Dendritic cell treated with granulocyte-macrophage colony-stimulating factor and Interleukin-4, amounts not matched to agents 40 ng/mL and 50 ng/mL, for 4 days (primary cell): ENCODE measurements at regions not wholly inside any gene's neighbourhood (a gene's known extent, or its start where the extent isn't known, plus 50 kb on each side); places are given as distances from the start of the nearest gene placed in this dataset.
"Not testable (repeated sequence)": the region's sequence is repeated elsewhere in the genome, so short reads cannot be mapped to it uniquely, and the experiment has no call there.

Experiments used
- H3K27ac Mint-ChIP-seq: one replicate; pipeline ENCODE4 v1.8.0; 2022; ENCODE audit warnings: mild to moderate bottlenecking, mixed read lengths
- H3K27me3 Mint-ChIP-seq: one replicate; pipeline ENCODE4 v1.8.0; 2022; ENCODE audit warnings: mild to moderate bottlenecking, mixed read lengths
- H3K36me3 Mint-ChIP-seq: one replicate; pipeline ENCODE4 v1.8.0; 2022; ENCODE audit warnings: low read depth, mixed read lengths
- H3K4me1 Mint-ChIP-seq: one replicate; pipeline ENCODE4 v1.8.0; 2022; ENCODE audit warnings: low read depth, mixed read lengths
- H3K4me3 Mint-ChIP-seq: one replicate; pipeline ENCODE4 v1.8.0; 2022; ENCODE audit warnings: mild to moderate bottlenecking, moderate library complexity, mixed read lengths
- H3K9me3 Mint-ChIP-seq: one replicate; pipeline ENCODE4 v1.8.0; 2022; ENCODE audit warnings: mixed read lengths
- intact Hi-C: fragments of 100-400 bp; cut with micrococcal nuclease; formaldehyde crosslinking; loops from one replicate; pipeline ENCODE4 v1.15.0; 2022

DNA sequence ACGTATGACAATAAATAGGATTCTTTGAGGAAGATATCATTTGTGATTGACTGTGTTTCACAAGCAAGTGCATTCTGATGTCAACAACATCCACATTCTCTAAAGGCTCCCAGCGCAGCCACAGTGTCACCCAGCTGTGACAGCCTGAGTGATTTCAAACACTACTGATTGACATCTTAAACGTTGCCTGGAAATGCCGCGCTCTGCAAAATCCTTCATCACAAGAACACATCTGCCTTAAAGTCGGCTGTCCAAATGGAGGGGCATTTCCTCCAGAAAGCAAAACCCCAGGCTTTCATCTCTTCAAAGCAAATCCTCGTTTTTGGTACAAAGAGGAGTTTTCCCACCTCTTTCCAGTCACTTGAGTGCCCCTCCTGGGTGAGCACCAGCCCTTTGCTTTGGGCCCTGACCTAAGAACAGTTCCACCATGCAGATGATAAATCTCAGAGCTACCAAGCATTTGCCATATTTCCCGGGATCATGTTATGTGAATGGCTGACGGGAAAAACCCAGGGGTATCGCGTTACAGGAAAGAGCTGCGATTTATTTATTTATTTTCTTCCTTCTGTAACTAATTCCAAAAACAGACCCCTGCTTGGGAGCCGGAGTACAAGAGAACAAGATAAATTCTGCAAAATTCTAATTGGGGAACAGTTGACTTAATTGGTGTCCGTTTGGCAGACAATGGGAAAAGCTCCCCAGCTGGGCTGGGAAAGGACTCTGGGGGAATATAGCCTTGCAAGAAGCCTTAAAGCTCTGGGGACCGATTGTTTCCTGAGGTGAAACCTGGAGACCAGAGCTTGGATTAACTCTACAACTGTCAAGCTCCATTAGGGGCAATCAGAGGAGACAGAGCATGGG, 703.8 kb upstream of the NR2F2 start:
- Mint-ChIP-seq H3K27me3 (peaks cover 6% of the 10 kb centered on the region), H3K9me3 (peaks cover 19% of the 10 kb centered on the region), H3K36me3 (no peaks in the 10 kb centered on the region), H3K4me1 (no peaks in the 10 kb centered on the region), H3K27ac (no peak overlapping the region), H3K4me3 (no peak overlapping the region)
- intact Hi-C loops: no loop called here

DNA sequence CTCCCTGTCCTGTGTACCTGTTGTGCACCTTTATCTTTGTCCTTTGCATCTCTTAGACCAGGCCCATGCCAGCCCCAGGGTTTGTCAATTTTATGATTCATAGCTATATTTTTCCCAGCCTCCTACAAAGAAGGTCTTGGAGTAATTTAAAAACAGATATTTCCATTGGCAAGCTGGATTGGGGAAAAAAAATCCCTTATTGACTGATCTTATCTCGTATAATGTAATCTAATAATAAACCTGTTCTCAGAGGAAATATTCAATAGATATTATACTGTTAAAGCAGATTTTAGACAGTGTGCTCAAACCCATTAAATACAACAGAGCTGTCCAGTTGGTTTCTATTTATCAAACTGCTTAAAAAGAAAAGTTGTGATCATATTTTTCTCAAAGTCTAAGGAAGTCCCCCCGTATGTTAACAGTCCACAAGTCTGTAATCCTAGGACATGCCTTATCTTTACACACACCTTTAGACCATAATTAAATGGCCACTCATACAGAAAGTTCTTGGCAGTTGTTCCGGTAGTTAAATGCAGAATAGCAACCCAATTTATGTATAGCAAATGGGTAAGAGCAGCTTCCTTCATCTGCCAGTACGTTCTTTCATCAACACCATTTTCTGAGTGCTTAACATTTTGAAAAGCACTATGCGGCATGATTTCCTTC, 700.9 kb upstream of the NR2F2 start:
- no peak overlapping the region for H3K27ac Mint-ChIP-seq
- H3K4me3 Mint-ChIP-seq: no peak overlapping the region
- intact Hi-C loops: no loop called here
- no peaks in the 10 kb centered on the region for H3K36me3 Mint-ChIP-seq
- peaks cover 6% of the 10 kb centered on the region for H3K9me3 Mint-ChIP-seq
- H3K27me3 Mint-ChIP-seq: peaks cover 6% of the 10 kb centered on the region
- no peaks in the 10 kb centered on the region for H3K4me1 Mint-ChIP-seq

DNA sequence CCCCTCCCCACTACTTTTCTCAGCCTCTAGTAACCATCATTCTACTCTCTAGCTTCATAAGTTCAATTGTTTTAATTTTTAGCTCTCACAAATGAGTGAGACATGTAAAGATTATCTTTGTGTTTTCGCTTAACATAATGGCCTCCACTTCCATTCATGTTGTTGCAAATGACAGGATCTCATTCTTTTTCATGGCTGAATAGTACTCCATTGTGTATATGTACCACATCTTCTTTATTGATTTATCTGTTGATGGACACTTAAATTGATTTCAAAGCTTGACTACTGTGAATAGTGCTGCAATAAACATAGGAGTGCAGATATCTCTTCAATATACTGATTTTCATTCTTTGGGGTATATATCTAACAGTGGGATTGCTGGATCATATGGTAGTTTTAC, 699.8 kb upstream of the NR2F2 start:
- H3K9me3 Mint-ChIP-seq: peaks cover 9% of the 10 kb centered on the region
- no peaks in the 10 kb centered on the region for H3K4me1 Mint-ChIP-seq
- H3K27me3 Mint-ChIP-seq: peaks cover 6% of the 10 kb centered on the region
- H3K4me3 Mint-ChIP-seq: no peak overlapping the region
- no peaks in the 10 kb centered on the region for H3K36me3 Mint-ChIP-seq
- no peak overlapping the region for H3K27ac Mint-ChIP-seq
- intact Hi-C loops: no loop called here

DNA sequence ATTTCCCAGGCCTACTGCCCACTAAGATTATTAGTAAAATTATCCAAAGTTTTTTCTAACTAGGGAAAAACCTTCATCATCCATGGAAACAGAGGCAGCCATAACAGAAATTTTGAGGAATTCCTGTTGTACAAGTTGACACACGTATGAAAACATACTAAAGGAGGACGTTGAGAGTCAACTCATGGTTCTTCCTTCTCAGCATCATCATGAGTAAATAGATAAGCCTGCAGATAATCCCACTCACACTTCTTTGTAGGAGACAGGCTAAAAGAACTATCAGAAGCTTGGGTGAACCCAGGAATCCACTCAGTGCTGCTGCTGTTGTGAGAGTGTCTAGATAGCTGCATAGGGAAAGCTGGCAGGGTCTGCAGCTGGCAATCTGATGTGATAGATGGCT, 694.8 kb upstream of the NR2F2 start:
- Mint-ChIP-seq H3K4me1 (no peaks in the 10 kb centered on the region), H3K27ac (no peak overlapping the region), H3K27me3 (no peaks in the 10 kb centered on the region), H3K9me3 (peaks cover 9% of the 10 kb centered on the region), H3K36me3 (no peaks in the 10 kb centered on the region), H3K4me3 (no peak overlapping the region)
- intact Hi-C loops: no loop called here

DNA sequence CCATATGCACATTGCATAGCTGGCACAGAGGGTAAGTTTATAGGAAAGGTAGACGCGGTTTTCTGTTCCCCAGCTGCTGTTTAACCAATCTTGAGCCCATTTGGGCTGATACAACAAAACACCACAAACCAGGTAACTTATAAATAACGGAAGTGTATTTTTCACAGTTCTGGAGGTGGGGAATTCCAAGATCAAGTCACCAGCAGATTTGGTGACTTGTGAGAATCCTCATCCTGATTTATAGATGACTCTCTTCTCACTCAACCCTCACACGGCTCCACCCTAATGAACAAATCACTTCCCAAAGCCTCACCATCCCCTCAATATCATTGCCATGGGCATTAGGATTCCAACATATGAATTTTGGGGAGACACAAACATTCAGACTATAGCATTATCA, 694.4 kb upstream of the NR2F2 start:
- H3K27me3 Mint-ChIP-seq: no peaks in the 10 kb centered on the region
- H3K9me3 Mint-ChIP-seq: peaks cover 9% of the 10 kb centered on the region
- H3K36me3 Mint-ChIP-seq: no peaks in the 10 kb centered on the region

DNA sequence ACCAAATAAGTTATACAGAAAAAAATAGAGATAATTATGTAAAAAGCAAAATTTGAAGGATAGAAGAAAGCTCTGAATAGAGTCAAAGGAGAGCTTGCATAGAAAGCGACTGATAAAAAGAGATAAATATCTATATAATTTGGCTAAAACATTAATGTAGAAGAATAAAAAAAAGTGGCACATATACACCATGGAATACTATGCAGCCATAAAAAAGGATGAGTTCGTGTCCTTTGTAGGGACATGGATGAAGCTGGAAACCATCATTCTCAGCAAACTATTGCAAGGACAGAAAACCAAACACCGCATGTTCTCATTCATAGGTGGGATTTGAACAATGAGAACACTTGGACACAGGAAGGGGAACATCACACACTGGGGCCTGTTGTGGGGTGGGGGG, 693.3 kb upstream of the NR2F2 start:
- H3K4me1 Mint-ChIP-seq, H3K4me3 Mint-ChIP-seq, intact Hi-C loops, H3K9me3 Mint-ChIP-seq, H3K27ac Mint-ChIP-seq, H3K36me3 Mint-ChIP-seq, H3K27me3 Mint-ChIP-seq: not testable (repeated sequence)

More for the DNA sequence above, 694.4 kb upstream of the NR2F2 start:
- intact Hi-C loops: no loop called here
- no peak overlapping the region for H3K4me3 Mint-ChIP-seq
- H3K4me1 Mint-ChIP-seq: no peaks in the 10 kb centered on the region
- no peak overlapping the region for H3K27ac Mint-ChIP-seq

DNA sequence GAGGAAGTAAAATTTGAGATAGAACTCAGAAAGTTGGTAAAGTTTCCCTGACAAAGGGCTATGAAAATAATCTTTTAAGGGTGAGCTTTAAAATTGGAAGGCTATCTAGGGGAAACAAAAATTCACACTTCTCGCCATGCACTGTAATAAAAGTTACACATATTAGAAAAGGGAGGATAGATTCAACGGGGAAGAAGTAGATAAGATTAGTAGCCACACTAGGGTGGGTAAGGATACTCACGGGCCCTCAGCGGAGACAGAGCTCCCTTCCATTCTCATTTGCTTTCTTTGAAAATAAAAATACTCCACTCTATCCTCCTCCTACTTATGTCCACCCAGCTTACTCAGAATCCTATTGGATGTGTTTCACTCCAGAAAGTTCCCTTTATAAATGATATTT, 691.3 kb upstream of the NR2F2 start:
- no peak overlapping the region for H3K27ac Mint-ChIP-seq
- no peaks in the 10 kb centered on the region for H3K36me3 Mint-ChIP-seq
- intact Hi-C loops: no loop called here
- H3K9me3 Mint-ChIP-seq: peaks cover 8% of the 10 kb centered on the region
- no peaks in the 10 kb centered on the region for H3K27me3 Mint-ChIP-seq
- no peaks in the 10 kb centered on the region for H3K4me1 Mint-ChIP-seq
- no peak overlapping the region for H3K4me3 Mint-ChIP-seq

DNA sequence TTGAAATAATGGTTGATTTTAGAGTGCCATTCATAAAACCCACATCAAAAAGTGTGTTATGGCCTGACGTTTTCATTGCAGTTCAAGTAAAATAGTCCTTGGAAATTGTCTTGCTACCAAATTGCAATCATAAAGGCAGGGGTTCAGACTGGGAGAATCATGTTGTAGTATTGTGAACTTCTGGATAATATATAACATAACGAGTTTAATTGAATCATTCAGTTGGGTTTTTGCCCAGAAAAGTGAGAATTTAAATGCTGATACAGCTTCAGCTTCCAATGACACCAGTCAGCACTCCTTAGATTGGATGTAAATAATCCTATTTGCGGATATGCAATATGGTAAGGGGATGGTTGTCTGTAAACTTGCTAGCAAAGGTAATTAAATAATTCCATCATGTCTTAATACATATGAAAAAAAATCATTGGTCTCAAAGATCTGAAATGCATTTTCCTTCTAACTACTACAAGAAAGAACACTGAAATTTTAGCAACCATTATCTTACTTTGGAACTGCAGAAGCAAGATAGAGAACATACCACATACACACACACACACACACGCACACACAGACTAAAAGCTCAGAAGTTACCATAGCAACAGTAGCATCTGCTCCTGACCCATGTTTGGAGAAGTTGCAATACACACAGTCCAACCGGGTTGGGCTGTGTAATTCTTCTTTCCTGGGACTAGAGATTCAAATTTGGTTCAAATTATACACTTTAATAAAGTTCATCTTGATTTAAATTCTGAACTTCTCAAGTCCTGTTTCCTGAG, 686.2 kb upstream of the NR2F2 start:
- intact Hi-C loops: no loop called here
- no peak overlapping the region for H3K4me3 Mint-ChIP-seq
- no peaks in the 10 kb centered on the region for H3K36me3 Mint-ChIP-seq
- no peaks in the 10 kb centered on the region for H3K4me1 Mint-ChIP-seq
- no peaks in the 10 kb centered on the region for H3K27me3 Mint-ChIP-seq
- no peaks in the 10 kb centered on the region for H3K9me3 Mint-ChIP-seq
- no peak overlapping the region for H3K27ac Mint-ChIP-seq

DNA sequence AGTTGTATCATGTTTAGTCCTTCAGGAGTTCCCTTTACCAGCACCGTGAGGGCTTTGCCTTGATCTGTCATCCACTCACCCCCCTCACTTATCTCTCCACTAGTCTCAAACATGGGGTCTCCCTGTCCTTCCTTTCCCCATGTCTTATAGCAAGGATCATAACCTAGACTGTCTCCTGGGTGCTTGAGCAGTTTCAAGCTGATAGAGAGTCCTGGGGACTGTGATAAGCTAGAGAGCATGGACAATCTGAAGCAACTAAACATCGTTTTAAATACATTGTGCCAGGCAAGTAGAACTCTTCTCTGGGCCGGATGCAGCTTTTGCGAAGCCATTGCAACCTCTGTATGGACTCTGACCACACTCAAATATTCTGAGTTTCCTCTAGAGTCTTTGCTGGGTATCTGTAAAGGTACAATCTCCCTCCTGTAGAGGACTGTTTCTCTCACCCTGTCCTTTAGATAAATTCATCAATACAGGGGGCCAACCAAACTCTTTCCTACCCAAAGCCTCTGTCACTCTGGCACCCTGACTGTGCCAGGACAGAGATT, 684.6 kb upstream of the NR2F2 start:
- H3K27ac Mint-ChIP-seq: no peak overlapping the region
- no peaks in the 10 kb centered on the region for H3K4me1 Mint-ChIP-seq
- intact Hi-C loops: no loop called here
- no peaks in the 10 kb centered on the region for H3K36me3 Mint-ChIP-seq
- H3K4me3 Mint-ChIP-seq: no peak overlapping the region
- no peaks in the 10 kb centered on the region for H3K27me3 Mint-ChIP-seq
- H3K9me3 Mint-ChIP-seq: no peaks in the 10 kb centered on the region

DNA sequence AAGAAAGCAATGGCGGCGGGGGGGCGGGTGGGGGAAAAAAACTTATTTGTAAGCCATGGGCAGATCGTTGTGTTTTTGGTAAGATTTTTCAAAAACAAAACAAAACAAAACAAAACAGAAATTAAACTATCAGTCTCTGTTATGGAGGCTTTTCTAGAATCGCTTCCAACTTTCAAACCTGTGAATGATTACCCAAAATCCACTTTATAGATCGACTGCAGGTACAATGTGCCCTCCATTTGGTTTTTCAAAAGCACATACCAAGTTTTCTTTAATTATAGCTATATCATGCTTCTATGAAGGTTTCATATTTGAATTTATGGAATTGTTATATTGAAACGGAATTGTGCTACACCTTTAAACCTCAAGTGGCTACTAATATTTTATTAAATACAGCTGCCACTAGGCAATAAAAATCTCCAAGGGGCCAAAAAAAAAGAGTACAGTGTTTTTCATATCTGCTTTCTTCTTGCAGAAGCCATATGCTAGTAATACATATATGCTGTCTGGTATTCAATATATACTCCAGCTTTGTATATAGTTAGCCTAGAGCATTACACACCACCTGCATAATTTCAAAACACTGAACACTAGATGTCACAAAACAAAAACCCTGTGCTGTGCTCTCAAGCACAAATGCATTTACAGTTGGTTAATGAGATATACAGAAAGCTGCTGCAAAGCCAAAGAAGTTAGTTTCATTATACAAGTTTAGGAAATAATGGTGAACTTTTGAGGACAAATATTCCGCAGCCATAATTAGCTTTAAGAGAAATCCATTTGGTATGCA, 683.8 kb upstream of the NR2F2 start:
- no peak overlapping the region for H3K27ac Mint-ChIP-seq
- no peak overlapping the region for H3K4me3 Mint-ChIP-seq
- H3K27me3 Mint-ChIP-seq: no peaks in the 10 kb centered on the region
- H3K4me1 Mint-ChIP-seq: no peaks in the 10 kb centered on the region
- H3K36me3 Mint-ChIP-seq: no peaks in the 10 kb centered on the region
- intact Hi-C loops: no loop called here
- no peaks in the 10 kb centered on the region for H3K9me3 Mint-ChIP-seq

DNA sequence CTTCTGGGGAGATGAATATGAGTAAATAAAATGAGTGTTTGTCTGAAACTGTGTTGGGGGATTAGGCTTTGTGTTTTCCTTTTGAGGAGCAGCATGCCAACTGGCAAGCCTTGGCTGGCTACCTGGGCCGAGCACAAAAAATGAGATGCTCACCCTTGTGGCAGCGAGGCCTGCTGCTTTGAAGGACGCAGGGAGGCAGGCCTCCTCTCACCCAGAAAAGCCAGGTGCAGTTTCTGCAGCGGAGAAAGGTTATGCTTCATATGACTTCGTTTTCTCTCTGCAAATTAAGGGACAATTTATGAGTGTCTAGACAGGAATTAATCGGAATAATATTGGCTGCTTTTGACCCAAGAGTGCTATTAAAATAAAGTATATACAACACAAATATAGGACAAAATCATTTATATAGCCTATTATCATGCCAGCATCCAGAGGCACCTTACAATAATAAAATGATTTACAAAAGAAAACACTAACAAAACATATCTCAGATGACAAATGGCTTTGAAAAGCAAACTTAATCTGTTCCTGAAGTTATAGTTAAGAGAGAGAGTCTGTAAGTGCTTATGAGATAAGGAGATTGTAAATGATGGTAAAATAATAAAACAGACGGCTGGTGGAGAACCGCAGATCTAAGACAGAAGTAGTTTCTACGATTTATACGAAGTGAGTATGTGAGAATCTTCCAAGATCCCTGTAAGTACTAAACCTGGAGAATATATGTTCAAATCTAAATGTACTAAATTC, 682.8 kb upstream of the NR2F2 start:
- intact Hi-C loops: no loop called here
- Mint-ChIP-seq H3K4me3 (no peak overlapping the region), H3K27me3 (no peaks in the 10 kb centered on the region), H3K36me3 (no peaks in the 10 kb centered on the region), H3K4me1 (no peaks in the 10 kb centered on the region), H3K9me3 (no peaks in the 10 kb centered on the region), H3K27ac (no peak overlapping the region)

DNA sequence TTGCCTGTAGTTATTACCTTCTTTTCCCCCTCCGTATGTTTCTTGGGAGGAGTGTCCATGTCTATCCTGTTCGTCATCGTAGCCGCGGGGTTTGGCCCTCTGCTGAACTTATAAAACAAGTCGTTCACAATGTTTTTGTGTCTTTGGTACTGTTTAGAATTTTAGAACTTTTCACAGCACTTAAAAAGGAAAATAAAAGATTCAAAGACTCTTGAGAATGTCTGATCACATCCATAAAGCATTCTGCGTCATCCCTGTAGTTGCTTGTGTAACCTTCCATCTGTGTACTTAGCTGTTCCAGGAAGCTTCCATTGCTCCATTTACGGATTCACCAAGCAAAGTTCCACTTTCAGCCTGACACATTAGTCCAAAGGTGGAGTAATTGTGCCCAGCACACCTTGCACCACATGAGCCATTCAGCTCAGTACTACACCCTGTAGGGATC, 677.1 kb upstream of the NR2F2 start:
- no peak overlapping the region for H3K4me3 Mint-ChIP-seq
- H3K27me3 Mint-ChIP-seq: no peaks in the 10 kb centered on the region
- no peak overlapping the region for H3K27ac Mint-ChIP-seq
- no peaks in the 10 kb centered on the region for H3K36me3 Mint-ChIP-seq
- intact Hi-C loops: no loop called here
- H3K9me3 Mint-ChIP-seq: no peaks in the 10 kb centered on the region
- no peaks in the 10 kb centered on the region for H3K4me1 Mint-ChIP-seq

DNA sequence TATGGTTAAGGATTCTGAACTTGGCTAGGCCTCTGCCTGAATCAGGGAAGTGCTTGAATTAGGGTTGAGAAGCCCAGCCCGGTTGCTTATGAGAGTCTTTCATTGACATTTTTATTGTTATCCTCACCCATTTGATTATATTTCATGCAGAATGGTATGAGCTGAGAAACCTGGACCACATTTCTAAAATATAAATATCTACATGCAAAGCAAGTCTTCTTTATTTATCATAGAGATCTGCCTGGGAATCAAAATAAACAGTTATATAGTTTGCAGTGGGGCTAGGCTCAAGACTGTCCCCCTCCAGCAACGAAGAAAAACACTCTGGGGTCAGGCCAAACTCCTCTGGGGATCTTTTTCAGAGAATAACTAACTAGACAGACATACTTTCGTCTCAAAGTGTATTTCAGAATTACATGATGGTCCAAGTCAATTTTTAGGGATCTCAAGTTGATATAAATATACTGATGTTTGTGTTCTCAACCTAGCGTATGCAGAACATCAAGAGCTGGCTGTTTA, 675.4 kb upstream of the NR2F2 start:
- intact Hi-C loops: no loop called here
- no peaks in the 10 kb centered on the region for H3K36me3 Mint-ChIP-seq
- no peak overlapping the region for H3K27ac Mint-ChIP-seq
- no peaks in the 10 kb centered on the region for H3K27me3 Mint-ChIP-seq
- H3K4me3 Mint-ChIP-seq: no peak overlapping the region
- no peaks in the 10 kb centered on the region for H3K4me1 Mint-ChIP-seq
- no peaks in the 10 kb centered on the region for H3K9me3 Mint-ChIP-seq
